ENCODE measurements at regions not wholly inside any gene's neighbourhood (a gene's known extent, or its start where the extent isn't known, plus 50 kb on each side); places are given as distances from the start of the nearest gene placed in this dataset.

GRCh38 chr4:65021149-65021548 is 611.9 kb upstream of the TECRL start:
- peaks cover 0 to 2% of the 10 kb centered on the region in 2 experiments for H3K4me1 ChIP-seq (ENCODE audit: control insufficient read depth in 1 of 2, extremely low read depth in 1 of 2, insufficient read depth in 2 of 2, low read length in 2 of 2)
- H3K27me3 Mint-ChIP-seq, result no peaks in the 10 kb centered on the region
- ChIA-PET POLR2A (no interaction called here), CTCF (no interaction called here)
- ATAC-seq (replicated peaks in 1 of 4) (no peak), DNase-seq (no peak)
- no peak overlapping the region for H3K4me3 Mint-ChIP-seq
- no peaks in the 10 kb centered on the region for H3K4me1 Mint-ChIP-seq
- H3K27ac ChIP-seq (ENCODE audit: low read length), result no peak overlapping the region
- no peaks in the 10 kb centered on the region for H3K36me3 Mint-ChIP-seq
- H3K27ac Mint-ChIP-seq, result no peak overlapping the region
- no peaks in the 10 kb centered on the region for H3K27me3 ChIP-seq (replicated peaks in 1 of 2; ENCODE audit: control insufficient read depth in 2 of 2, extremely low read depth in 1 of 2, insufficient read depth in 2 of 2, low read length in 1 of 2)
- H3K4me3 ChIP-seq (ENCODE audit: control insufficient read depth in 1 of 2, extremely low read depth in 1 of 2, low read length in 1 of 2), result no peak overlapping the region
- peaks cover 0 to 6% (median 5%) of the 10 kb centered on the region in 3 donors for H3K9me3 Mint-ChIP-seq
- no peaks in the 10 kb centered on the region for H3K36me3 ChIP-seq (ENCODE audit: control insufficient read depth in 2 of 2, extremely low read depth in 1 of 2, insufficient read depth in 1 of 2, low read length in 1 of 2)
- 56% methylated on average over 1 of the region's 2 CpGs for WGBS (ENCODE audit: insufficient coverage)
- H3K9me3 ChIP-seq, result no peaks in the 10 kb centered on the region

GRCh38 chr4:65019775-65020174 is 610.5 kb upstream of the TECRL start:
- Mint-ChIP-seq H3K27me3 (no peaks in the 10 kb centered on the region), H3K4me3 (no peak overlapping the region), H3K4me1 (no peaks in the 10 kb centered on the region), H3K9me3 (peaks cover 0 to 5% (median 0%) of the 10 kb centered on the region in 3 donors), H3K27ac (no peak overlapping the region), H3K36me3 (no peaks in the 10 kb centered on the region)
- POLR2A ChIA-PET, result no interaction called here
- Histone ChIP-seq H3K9me3 (no peaks in the 10 kb centered on the region), H3K27ac (ENCODE audit: low read length) (no peak overlapping the region), H3K36me3 (ENCODE audit: control insufficient read depth in 2 of 2, extremely low read depth in 1 of 2, insufficient read depth in 1 of 2, low read length in 1 of 2) (no peaks in the 10 kb centered on the region), H3K4me3 (ENCODE audit: control insufficient read depth in 1 of 2, extremely low read depth in 1 of 2, low read length in 1 of 2) (no peak overlapping the region), H3K4me1 (ENCODE audit: control insufficient read depth in 1 of 2, extremely low read depth in 1 of 2, insufficient read depth in 2 of 2, low read length in 2 of 2) (peaks cover 0 to 2% of the 10 kb centered on the region in 2 experiments), H3K27me3 (replicated peaks in 1 of 2; ENCODE audit: control insufficient read depth in 2 of 2, extremely low read depth in 1 of 2, insufficient read depth in 2 of 2, low read length in 1 of 2) (no peaks in the 10 kb centered on the region)
- ATAC-seq (replicated peaks in 1 of 4) (no peak), DNase-seq (no peak)
- WGBS (ENCODE audit: insufficient coverage), result no CpG with 5 or more reads among the region's 3 CpGs
- CTCF ChIA-PET, result no interaction called here

GRCh38 chr4:65018313-65018712 is 609.1 kb upstream of the TECRL start:
- no peaks in the 10 kb centered on the region for H3K27me3 ChIP-seq (replicated peaks in 1 of 2; ENCODE audit: control insufficient read depth in 2 of 2, extremely low read depth in 1 of 2, insufficient read depth in 2 of 2, low read length in 1 of 2)
- H3K27ac ChIP-seq (ENCODE audit: low read length), result no peak overlapping the region
- H3K4me3 Mint-ChIP-seq, result no peak overlapping the region
- H3K4me1 ChIP-seq (ENCODE audit: control insufficient read depth in 1 of 2, extremely low read depth in 1 of 2, insufficient read depth in 2 of 2, low read length in 2 of 2), result peaks cover 0 to under 1% of the 10 kb centered on the region in 2 experiments
- H3K27ac Mint-ChIP-seq, result no peak overlapping the region
- POLR2A ChIA-PET, result no interaction called here
- H3K9me3 Mint-ChIP-seq, result peaks cover 0 to 5% (median 0%) of the 10 kb centered on the region in 3 donors
- H3K27me3 Mint-ChIP-seq, result no peaks in the 10 kb centered on the region
- CTCF ChIA-PET, result no interaction called here
- no peak for DNase-seq
- H3K36me3 Mint-ChIP-seq, result no peaks in the 10 kb centered on the region
- H3K4me3 ChIP-seq (ENCODE audit: control insufficient read depth in 1 of 2, extremely low read depth in 1 of 2, low read length in 1 of 2), result no peak overlapping the region
- H3K9me3 ChIP-seq, result no peaks in the 10 kb centered on the region
- no CpG with 5 or more reads among the region's 1 CpG for WGBS (ENCODE audit: insufficient coverage)
- no peak for ATAC-seq (replicated peaks in 1 of 4)
- no peaks in the 10 kb centered on the region for H3K36me3 ChIP-seq (ENCODE audit: control insufficient read depth in 2 of 2, extremely low read depth in 1 of 2, insufficient read depth in 1 of 2, low read length in 1 of 2)
- no peaks in the 10 kb centered on the region for H3K4me1 Mint-ChIP-seq

- H3K9me3 ChIP-seq, result no peaks in the 10 kb centered on the region
- Mint-ChIP-seq H3K4me1 (no peaks in the 10 kb centered on the region), H3K27me3 (no peaks in the 10 kb centered on the region), H3K4me3 (no peak overlapping the region), H3K9me3 (no peaks in the 10 kb centered on the region), H3K36me3 (no peaks in the 10 kb centered on the region), H3K27ac (no peak overlapping the region)
- no peak overlapping the region for H3K27ac ChIP-seq (ENCODE audit: low read length)
- no peak overlapping the region for H3K4me3 ChIP-seq (ENCODE audit: control insufficient read depth in 1 of 2, extremely low read depth in 1 of 2, low read length in 1 of 2)
- WGBS (ENCODE audit: insufficient coverage), result 88% methylated on average over 1 of the region's 4 CpGs
- no peak for DNase-seq
- H3K27me3 ChIP-seq (replicated peaks in 1 of 2; ENCODE audit: control insufficient read depth in 2 of 2, extremely low read depth in 1 of 2, insufficient read depth in 2 of 2, low read length in 1 of 2), result no peaks in the 10 kb centered on the region
- ChIA-PET POLR2A (no interaction called here), CTCF (no interaction called here)
- no peaks in the 10 kb centered on the region for H3K36me3 ChIP-seq (ENCODE audit: control insufficient read depth in 2 of 2, extremely low read depth in 1 of 2, insufficient read depth in 1 of 2, low read length in 1 of 2)
- no peak for ATAC-seq (replicated peaks in 1 of 4)
- H3K4me1 ChIP-seq (ENCODE audit: control insufficient read depth in 1 of 2, extremely low read depth in 1 of 2, insufficient read depth in 2 of 2, low read length in 2 of 2), result no peaks in the 10 kb centered on the region
These were observed 604.8 kb upstream of the TECRL start for GRCh38 chr4:65014078-65014477.

- POLR2A ChIA-PET, result no interaction called here
- H3K4me3 Mint-ChIP-seq, result no peak overlapping the region
These were observed 598.7 kb upstream of the TECRL start for GRCh38 chr4:65007841-65008439.

GRCh38 chr4:64975177-64975576 is 565.9 kb upstream of the TECRL start:
- Mint-ChIP-seq H3K4me1 (no peaks in the 10 kb centered on the region), H3K36me3 (no peaks in the 10 kb centered on the region), H3K4me3 (no peak overlapping the region), H3K27me3 (no peaks in the 10 kb centered on the region), H3K9me3 (peaks cover 5 to 17% (median 14%) of the 10 kb centered on the region in 3 donors), H3K27ac (no peak overlapping the region)
- Histone ChIP-seq H3K27ac (ENCODE audit: low read length) (no peak overlapping the region), H3K36me3 (ENCODE audit: control insufficient read depth in 2 of 2, extremely low read depth in 1 of 2, insufficient read depth in 1 of 2, low read length in 1 of 2) (no peaks in the 10 kb centered on the region), H3K9me3 (no peaks in the 10 kb centered on the region), H3K4me1 (ENCODE audit: control insufficient read depth in 1 of 2, extremely low read depth in 1 of 2, insufficient read depth in 2 of 2, low read length in 2 of 2) (no peaks in the 10 kb centered on the region), H3K4me3 (ENCODE audit: control insufficient read depth in 1 of 2, extremely low read depth in 1 of 2, low read length in 1 of 2) (no peak overlapping the region), H3K27me3 (replicated peaks in 1 of 2; ENCODE audit: control insufficient read depth in 2 of 2, extremely low read depth in 1 of 2, insufficient read depth in 2 of 2, low read length in 1 of 2) (no peaks in the 10 kb centered on the region)
- CTCF ChIA-PET, result no interaction called here
- POLR2A ChIA-PET, result no interaction called here
- ATAC-seq (replicated peaks in 1 of 4), result no peak
- no peak for DNase-seq

More at GRCh38 chr4:65007841-65008439, 598.7 kb upstream of the TECRL start:
- Histone ChIP-seq H3K27ac (ENCODE audit: low read length) (no peak overlapping the region), H3K27me3 (replicated peaks in 1 of 2; ENCODE audit: control insufficient read depth in 2 of 2, extremely low read depth in 1 of 2, insufficient read depth in 2 of 2, low read length in 1 of 2) (no peaks in the 10 kb centered on the region), H3K4me3 (ENCODE audit: control insufficient read depth in 1 of 2, extremely low read depth in 1 of 2, low read length in 1 of 2) (no peak overlapping the region), H3K9me3 (no peaks in the 10 kb centered on the region), H3K4me1 (ENCODE audit: control insufficient read depth in 1 of 2, extremely low read depth in 1 of 2, insufficient read depth in 2 of 2, low read length in 2 of 2) (no peaks in the 10 kb centered on the region), H3K36me3 (ENCODE audit: control insufficient read depth in 2 of 2, extremely low read depth in 1 of 2, insufficient read depth in 1 of 2, low read length in 1 of 2) (no peaks in the 10 kb centered on the region)
- H3K4me1 Mint-ChIP-seq, result no peaks in the 10 kb centered on the region
- H3K27me3 Mint-ChIP-seq, result no peaks in the 10 kb centered on the region
- no peak overlapping the region for H3K27ac Mint-ChIP-seq
- CTCF ChIA-PET, result no interaction called here
- WGBS (ENCODE audit: insufficient coverage), result no CpG with 5 or more reads among the region's 5 CpGs
- no peaks in the 10 kb centered on the region for H3K36me3 Mint-ChIP-seq
- no peak for ATAC-seq (replicated peaks in 1 of 4)
- no peak for DNase-seq
- H3K9me3 Mint-ChIP-seq, result peaks cover 0 to 8% (median 4%) of the 10 kb centered on the region in 3 donors

- H3K27me3 Mint-ChIP-seq, result no peaks in the 10 kb centered on the region
- Histone ChIP-seq H3K27me3 (replicated peaks in 1 of 2; ENCODE audit: control insufficient read depth in 2 of 2, extremely low read depth in 1 of 2, insufficient read depth in 2 of 2, low read length in 1 of 2) (no peaks in the 10 kb centered on the region), H3K27ac (ENCODE audit: low read length) (no peak overlapping the region), H3K4me3 (ENCODE audit: control insufficient read depth in 1 of 2, extremely low read depth in 1 of 2, low read length in 1 of 2) (no peak overlapping the region), H3K4me1 (ENCODE audit: control insufficient read depth in 1 of 2, extremely low read depth in 1 of 2, insufficient read depth in 2 of 2, low read length in 2 of 2) (no peaks in the 10 kb centered on the region), H3K36me3 (ENCODE audit: control insufficient read depth in 2 of 2, extremely low read depth in 1 of 2, insufficient read depth in 1 of 2, low read length in 1 of 2) (no peaks in the 10 kb centered on the region), H3K9me3 (no peaks in the 10 kb centered on the region)
- H3K4me1 Mint-ChIP-seq, result no peaks in the 10 kb centered on the region
- ChIA-PET CTCF (no interaction called here), POLR2A (no interaction called here)
- H3K4me3 Mint-ChIP-seq, result no peak overlapping the region
- ATAC-seq (replicated peaks in 1 of 4), result no peak
- no peak overlapping the region for H3K27ac Mint-ChIP-seq
- 0% methylated on average over 1 of the region's 3 CpGs for WGBS (ENCODE audit: insufficient coverage)
- H3K36me3 Mint-ChIP-seq, result no peaks in the 10 kb centered on the region
- H3K9me3 Mint-ChIP-seq, result peaks cover 5 to 41% (median 19%) of the 10 kb centered on the region in 3 donors
- no peak for DNase-seq
These were observed 559.8 kb upstream of the TECRL start for GRCh38 chr4:64969081-64969480.
